ENCODE measurements at regions not wholly inside any gene's neighbourhood (a gene's known extent, or its start where the extent isn't known, plus 50 kb on each side); places are given as distances from the start of the nearest gene placed in this dataset.

DNA sequence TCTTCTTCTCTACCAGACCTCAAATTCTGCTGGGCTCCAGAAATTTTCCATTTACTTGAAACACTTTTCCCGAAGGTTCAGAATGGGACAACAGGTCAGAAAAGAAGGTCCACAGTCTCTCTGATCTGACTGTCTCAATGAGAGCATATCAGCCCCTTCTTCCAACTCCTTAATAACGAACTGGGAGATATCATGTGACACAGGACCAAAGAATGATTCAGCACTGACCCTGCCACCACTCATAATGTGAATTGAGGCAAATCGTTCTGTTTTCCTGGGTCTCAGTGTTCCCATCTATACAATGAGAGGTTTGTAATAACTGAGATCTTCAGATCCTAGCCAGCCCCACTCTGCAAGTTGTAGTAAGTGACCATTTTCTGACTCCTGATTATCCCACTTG, 500.5 kb downstream of the NTRK3 start:
- TF ChIP-seq ZC3H10 (CRISPR knock-in tag; IDR thresholded peaks at IDR 0.05) = no peak
- TF ChIP-seq, protein P1, sequence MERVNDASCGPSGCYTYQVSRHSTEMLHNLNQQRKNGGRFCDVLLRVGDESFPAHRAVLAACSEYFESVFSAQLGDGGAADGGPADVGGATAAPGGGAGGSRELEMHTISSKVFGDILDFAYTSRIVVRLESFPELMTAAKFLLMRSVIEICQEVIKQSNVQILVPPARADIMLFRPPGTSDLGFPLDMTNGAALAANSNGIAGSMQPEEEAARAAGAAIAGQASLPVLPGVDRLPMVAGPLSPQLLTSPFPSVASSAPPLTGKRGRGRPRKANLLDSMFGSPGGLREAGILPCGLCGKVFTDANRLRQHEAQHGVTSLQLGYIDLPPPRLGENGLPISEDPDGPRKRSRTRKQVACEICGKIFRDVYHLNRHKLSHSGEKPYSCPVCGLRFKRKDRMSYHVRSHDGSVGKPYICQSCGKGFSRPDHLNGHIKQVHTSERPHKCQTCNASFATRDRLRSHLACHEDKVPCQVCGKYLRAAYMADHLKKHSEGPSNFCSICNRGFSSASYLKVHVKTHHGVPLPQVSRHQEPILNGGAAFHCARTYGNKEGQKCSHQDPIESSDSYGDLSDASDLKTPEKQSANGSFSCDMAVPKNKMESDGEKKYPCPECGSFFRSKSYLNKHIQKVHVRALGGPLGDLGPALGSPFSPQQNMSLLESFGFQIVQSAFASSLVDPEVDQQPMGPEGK (CRISPR knock-in tag; IDR thresholded peaks at IDR 0.05; ENCODE audit: borderline replicate concordance) = no peak
- TF ChIP-seq ZNF70 (CRISPR knock-in tag; IDR thresholded peaks at IDR 0.05) = no peak
- no peak for TF ChIP-seq ZFP30 (CRISPR knock-in tag; IDR thresholded peaks at IDR 0.05)
- TF ChIP-seq ISL1 (CRISPR knock-in tag; IDR thresholded peaks at IDR 0.05) = no peak
- TF ChIP-seq OSR1 (CRISPR knock-in tag; IDR thresholded peaks at IDR 0.05) = no peak
- TF ChIP-seq BACH2 (CRISPR knock-in tag; IDR thresholded peaks at IDR 0.05; ENCODE audit: borderline replicate concordance) = no peak
- TF ChIP-seq SNAI2 (CRISPR knock-in tag; IDR thresholded peaks at IDR 0.05) = no peak
- TF ChIP-seq, protein P2, sequence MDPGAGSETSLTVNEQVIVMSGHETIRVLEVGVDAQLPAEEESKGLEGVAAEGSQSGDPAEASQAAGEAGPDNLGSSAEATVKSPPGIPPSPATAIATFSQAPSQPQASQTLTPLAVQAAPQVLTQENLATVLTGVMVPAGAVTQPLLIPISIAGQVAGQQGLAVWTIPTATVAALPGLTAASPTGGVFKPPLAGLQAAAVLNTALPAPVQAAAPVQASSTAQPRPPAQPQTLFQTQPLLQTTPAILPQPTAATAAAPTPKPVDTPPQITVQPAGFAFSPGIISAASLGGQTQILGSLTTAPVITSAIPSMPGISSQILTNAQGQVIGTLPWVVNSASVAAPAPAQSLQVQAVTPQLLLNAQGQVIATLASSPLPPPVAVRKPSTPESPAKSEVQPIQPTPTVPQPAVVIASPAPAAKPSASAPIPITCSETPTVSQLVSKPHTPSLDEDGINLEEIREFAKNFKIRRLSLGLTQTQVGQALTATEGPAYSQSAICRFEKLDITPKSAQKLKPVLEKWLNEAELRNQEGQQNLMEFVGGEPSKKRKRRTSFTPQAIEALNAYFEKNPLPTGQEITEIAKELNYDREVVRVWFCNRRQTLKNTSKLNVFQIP (CRISPR knock-in tag; IDR thresholded peaks at IDR 0.05; ENCODE audit: borderline replicate concordance, low read depth) = no peak
- no peak for TF ChIP-seq ESRRG (CRISPR knock-in tag; IDR thresholded peaks at IDR 0.05)
- TF ChIP-seq, protein P3, sequence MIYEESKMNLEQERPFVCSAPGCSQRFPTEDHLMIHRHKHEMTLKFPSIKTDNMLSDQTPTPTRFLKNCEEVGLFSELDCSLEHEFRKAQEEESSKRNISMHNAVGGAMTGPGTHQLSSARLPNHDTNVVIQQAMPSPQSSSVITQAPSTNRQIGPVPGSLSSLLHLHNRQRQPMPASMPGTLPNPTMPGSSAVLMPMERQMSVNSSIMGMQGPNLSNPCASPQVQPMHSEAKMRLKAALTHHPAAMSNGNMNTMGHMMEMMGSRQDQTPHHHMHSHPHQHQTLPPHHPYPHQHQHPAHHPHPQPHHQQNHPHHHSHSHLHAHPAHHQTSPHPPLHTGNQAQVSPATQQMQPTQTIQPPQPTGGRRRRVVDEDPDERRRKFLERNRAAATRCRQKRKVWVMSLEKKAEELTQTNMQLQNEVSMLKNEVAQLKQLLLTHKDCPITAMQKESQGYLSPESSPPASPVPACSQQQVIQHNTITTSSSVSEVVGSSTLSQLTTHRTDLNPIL (CRISPR knock-in tag; IDR thresholded peaks at IDR 0.05; ENCODE audit: low read depth) = no peak
- TF ChIP-seq CSDC2 (CRISPR knock-in tag; IDR thresholded peaks at IDR 0.05) = no peak
- TF ChIP-seq ZNF565 (CRISPR knock-in tag; conservative IDR thresholded peaks at IDR 0.05; ENCODE audit: low read depth) = no peak
- TF ChIP-seq RARB (CRISPR knock-in tag; IDR thresholded peaks at IDR 0.05) = no peak
- no peak for TF ChIP-seq PPARA (CRISPR knock-in tag; IDR thresholded peaks at IDR 0.05; ENCODE audit: borderline replicate concordance)
- TF ChIP-seq GLIS3 (CRISPR knock-in tag; IDR thresholded peaks at IDR 0.05) = no peak
- TF ChIP-seq, protein P4, sequence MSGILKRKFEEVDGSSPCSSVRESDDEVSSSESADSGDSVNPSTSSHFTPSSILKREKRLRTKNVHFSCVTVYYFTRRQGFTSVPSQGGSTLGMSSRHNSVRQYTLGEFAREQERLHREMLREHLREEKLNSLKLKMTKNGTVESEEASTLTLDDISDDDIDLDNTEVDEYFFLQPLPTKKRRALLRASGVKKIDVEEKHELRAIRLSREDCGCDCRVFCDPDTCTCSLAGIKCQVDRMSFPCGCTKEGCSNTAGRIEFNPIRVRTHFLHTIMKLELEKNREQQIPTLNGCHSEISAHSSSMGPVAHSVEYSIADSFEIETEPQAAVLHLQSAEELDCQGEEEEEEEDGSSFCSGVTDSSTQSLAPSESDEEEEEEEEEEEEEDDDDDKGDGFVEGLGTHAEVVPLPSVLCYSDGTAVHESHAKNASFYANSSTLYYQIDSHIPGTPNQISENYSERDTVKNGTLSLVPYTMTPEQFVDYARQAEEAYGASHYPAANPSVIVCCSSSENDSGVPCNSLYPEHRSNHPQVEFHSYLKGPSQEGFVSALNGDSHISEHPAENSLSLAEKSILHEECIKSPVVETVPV (CRISPR knock-in tag; IDR thresholded peaks at IDR 0.05) = no peak
- no peak for TF ChIP-seq ZFP3 (CRISPR knock-in tag; IDR thresholded peaks at IDR 0.05)
- TF ChIP-seq TCF4 (CRISPR knock-in tag; IDR thresholded peaks at IDR 0.05; ENCODE audit: borderline replicate concordance) = no peak
- no peak for ATAC-seq

DNA sequence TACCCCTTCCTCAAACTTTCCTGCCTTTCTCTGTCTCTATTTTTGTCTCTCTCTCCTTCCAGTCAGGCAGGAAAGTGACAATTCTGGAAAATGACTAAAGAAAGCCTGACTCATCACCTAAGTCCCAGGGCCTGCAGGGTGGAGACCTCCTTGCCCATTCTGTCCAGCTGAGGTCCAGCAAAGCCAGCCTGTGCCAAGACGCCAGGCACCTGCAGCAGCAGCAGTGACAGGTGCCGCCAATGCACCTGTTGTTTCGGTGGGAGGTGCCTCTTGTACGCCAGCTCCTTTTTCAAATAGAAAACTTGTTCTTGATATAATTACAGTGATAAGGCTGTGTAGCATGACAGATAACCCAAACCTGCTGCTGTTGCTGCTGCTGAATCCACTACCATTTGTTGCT, 501.3 kb downstream of the NTRK3 start:
- no peak for ATAC-seq

DNA sequence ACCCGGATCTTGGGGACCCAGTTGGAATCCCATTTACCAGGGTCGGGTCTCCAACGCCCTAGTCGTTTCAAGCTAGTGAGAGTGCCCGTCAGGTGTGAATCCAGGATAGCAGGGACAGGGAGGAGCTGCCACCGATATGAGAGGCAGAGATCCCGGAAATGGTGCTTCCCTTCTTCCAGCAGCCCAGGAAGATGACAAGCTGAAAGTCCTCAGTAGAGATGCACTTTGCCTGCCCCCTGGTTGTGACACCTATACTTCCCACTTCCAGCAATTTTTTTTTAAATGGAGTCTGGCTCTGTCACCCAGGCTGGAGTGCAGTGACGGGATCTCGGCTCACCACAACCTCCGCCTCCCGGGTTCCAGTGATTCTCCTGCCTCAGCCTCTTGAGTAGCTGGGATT, 503.0 kb downstream of the NTRK3 start:
- no peak for ATAC-seq
- TF ChIP-seq, protein P2 (CRISPR knock-in tag; IDR thresholded peaks at IDR 0.05; ENCODE audit: borderline replicate concordance, low read depth) = no peak
- TF ChIP-seq ESRRG (CRISPR knock-in tag; IDR thresholded peaks at IDR 0.05) = no peak
- no peak for TF ChIP-seq ZNF8 (CRISPR knock-in tag; IDR thresholded peaks at IDR 0.05)
- no peak for TF ChIP-seq GLIS3 (CRISPR knock-in tag; IDR thresholded peaks at IDR 0.05)
- TF ChIP-seq RARB (CRISPR knock-in tag; IDR thresholded peaks at IDR 0.05) = no peak

More for the DNA sequence above, 501.3 kb downstream of the NTRK3 start:
- peak; percentile 95 for TF ChIP-seq SNAI2 (CRISPR knock-in tag; IDR thresholded peaks at IDR 0.05)
- no peak for TF ChIP-seq ZNF70 (CRISPR knock-in tag; IDR thresholded peaks at IDR 0.05)
- TF ChIP-seq, protein P2 (CRISPR knock-in tag; IDR thresholded peaks at IDR 0.05; ENCODE audit: borderline replicate concordance, low read depth) = no peak

All from SK-N-SH treated with all-trans-retinoic acid at 6 μM for 48 hours (cell line).